ENCODE measurements at regions not wholly inside any gene's neighbourhood (a gene's known extent, or its start where the extent isn't known, plus 50 kb on each side); places are given as distances from the start of the nearest gene placed in this dataset.

DNA sequence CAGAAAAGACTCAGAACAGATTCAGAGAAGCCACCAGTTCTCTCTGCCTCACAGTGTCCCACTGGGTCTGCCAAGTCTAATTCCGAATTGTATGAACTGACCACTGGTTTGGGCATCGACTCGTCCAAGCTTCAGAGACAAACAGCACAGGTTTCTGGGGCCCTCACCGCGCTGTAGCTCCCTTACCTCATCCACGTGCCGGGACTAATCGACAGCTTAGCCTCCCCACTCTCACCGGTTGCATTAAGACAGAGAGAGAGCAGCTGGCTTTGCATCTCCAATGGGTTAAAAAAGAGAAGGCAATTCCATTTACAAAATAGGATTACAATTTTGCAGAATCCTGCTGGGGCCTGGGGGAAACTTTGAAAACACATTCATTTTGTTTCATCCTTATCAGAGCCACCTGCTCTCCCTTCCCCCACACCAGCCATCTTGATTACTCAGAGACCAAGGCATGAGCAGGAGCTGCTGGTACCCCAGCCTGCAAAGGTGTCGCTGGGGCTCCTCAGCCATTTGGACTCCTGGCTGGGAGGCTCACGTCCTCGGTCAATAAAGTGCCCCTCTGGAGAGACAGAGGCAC is 95.3 kb upstream of the RPL38 start:
- POLR2A ChIA-PET (ENCODE audit: low non-redundant PET), result no interaction called here
- H3K27ac ChIP-seq, result no peak overlapping the region
- DNase-seq (ENCODE audit: low spot score), result no peak
- CTCF ChIA-PET, result interaction anchor here (1.1 kb wide), 1 partner anchor 349 kb away, joined by 6 read pairs; no protein-coding TSS in a partner anchor
- TF ChIP-seq, protein P1, sequence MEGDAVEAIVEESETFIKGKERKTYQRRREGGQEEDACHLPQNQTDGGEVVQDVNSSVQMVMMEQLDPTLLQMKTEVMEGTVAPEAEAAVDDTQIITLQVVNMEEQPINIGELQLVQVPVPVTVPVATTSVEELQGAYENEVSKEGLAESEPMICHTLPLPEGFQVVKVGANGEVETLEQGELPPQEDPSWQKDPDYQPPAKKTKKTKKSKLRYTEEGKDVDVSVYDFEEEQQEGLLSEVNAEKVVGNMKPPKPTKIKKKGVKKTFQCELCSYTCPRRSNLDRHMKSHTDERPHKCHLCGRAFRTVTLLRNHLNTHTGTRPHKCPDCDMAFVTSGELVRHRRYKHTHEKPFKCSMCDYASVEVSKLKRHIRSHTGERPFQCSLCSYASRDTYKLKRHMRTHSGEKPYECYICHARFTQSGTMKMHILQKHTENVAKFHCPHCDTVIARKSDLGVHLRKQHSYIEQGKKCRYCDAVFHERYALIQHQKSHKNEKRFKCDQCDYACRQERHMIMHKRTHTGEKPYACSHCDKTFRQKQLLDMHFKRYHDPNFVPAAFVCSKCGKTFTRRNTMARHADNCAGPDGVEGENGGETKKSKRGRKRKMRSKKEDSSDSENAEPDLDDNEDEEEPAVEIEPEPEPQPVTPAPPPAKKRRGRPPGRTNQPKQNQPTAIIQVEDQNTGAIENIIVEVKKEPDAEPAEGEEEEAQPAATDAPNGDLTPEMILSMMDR (conservative IDR thresholded peaks at IDR 0.05; ENCODE audit: low read depth), result no peak

DNA sequence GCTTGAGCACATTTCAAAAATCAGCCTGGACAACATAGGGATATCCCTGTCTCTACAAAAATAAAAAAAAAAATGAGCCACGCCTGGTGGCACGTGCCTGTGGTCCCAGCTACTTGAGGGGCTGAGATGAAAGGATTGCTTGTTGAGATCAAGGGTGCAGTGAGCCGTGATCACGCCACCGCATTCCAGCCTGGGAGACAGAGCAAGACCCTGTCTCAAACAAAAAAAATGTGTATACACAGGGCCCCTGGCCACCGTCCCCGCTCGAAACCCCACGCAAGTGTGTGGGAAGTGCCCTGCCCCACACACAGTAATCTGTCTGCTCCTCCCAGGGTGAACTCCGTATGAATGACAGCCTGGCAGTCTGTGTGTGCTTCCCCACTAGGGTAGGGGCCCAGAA is 93.0 kb upstream of the RPL38 start:
- TF ChIP-seq, protein P1 (conservative IDR thresholded peaks at IDR 0.05; ENCODE audit: low read depth), result no peak
- no peak for DNase-seq (ENCODE audit: low spot score)
- no peak overlapping the region for H3K27ac ChIP-seq
- POLR2A ChIA-PET (ENCODE audit: low non-redundant PET), result no interaction called here
- CTCF ChIA-PET, result interaction anchor here (0.6 kb wide), 1 partner anchor 690 kb away, joined by 8 read pairs; no protein-coding TSS in a partner anchor

DNA sequence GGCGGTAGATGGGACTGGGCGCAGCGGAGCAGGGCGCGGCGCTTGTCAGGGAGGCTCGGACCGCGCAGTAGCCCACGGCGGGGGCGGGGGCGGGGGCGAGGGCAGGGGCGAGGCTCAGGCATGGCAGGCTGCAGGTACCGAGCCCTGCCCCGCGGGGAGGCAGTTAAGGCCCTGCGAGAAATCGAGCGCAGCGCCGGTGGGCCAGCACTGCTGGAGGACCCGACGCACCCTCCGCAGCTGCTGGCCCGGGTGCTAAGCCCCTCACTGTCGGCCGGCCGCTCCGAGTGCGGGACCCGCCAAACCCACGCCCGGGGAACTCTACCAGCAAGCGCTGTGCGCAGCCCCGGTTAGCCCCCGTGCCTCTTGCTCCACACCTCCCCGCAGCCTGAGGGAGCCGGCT is 90.2 kb upstream of the RPL38 start:
- POLR2A ChIA-PET (ENCODE audit: low non-redundant PET), result no interaction called here
- DNase-seq (ENCODE audit: low spot score), result no peak
- TF ChIP-seq, protein P1 (conservative IDR thresholded peaks at IDR 0.05; ENCODE audit: low read depth), result no peak
- no peak overlapping the region for H3K27ac ChIP-seq
- CTCF ChIA-PET, result no interaction called here

DNA sequence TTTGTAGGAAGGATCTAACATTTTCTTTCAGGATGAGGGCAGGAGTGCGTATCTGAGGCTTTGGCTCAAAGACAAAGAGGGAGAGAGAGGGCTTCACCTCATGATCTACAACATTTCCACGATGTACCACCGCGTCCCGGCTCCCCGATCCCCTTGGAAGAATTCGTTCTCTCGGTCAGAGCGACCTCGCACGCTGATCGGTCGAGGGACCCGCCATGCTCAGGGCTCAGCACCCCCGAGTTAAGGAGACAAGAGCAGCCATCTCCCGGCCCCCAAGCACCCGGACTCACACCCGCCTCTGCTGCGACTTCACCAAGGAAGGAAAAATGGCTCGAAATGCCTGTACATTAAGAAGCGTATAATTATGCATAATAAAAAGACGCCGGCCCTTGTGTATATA is 89.5 kb upstream of the RPL38 start:
- no peak for DNase-seq (ENCODE audit: low spot score)
- CTCF ChIA-PET, result no interaction called here
- no peak overlapping the region for H3K27ac ChIP-seq
- TF ChIP-seq, protein P1 (conservative IDR thresholded peaks at IDR 0.05; ENCODE audit: low read depth), result no peak
- POLR2A ChIA-PET (ENCODE audit: low non-redundant PET), result no interaction called here

DNA sequence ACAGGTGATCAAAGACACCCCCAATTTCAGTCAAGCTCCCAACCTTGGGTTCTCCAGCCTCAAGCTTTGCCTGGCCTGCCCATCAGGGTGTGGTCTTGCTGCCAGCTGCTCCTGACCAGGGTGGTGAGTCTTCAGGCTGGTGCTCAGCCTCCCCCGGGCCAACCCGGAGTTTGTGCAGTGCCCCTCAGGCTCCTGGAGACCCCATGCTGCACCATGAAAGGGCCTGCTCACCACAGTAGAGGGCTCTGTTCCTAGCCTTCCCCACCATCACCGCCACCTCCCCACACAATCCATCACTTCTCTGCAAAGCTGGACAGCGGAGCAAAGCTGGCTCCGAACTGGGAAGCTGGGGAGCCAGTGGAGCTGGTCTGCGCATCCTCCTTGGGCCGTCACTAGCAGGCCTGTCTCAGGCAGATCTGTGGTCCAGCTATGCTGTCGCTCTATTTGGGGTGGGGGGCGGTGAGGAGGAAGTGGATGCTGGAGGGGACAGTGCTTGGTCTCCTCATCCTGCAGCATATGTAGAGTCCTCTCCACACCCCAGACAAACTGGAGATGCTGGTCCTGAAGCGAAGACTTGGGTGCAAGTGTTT is 88.5 kb upstream of the RPL38 start:
- CTCF ChIA-PET, result interaction anchor here (0.6 to 0.7 kb wide), 3 partner anchors 8 to 57 kb away, joined by 3 to 4 read pairs (median 3); no protein-coding TSS in a partner anchor
- DNase-seq (ENCODE audit: low spot score), result no peak
- no peak overlapping the region for H3K27ac ChIP-seq
- TF ChIP-seq, protein P1 (conservative IDR thresholded peaks at IDR 0.05; ENCODE audit: low read depth), result no peak
- POLR2A ChIA-PET (ENCODE audit: low non-redundant PET), result no interaction called here

DNA sequence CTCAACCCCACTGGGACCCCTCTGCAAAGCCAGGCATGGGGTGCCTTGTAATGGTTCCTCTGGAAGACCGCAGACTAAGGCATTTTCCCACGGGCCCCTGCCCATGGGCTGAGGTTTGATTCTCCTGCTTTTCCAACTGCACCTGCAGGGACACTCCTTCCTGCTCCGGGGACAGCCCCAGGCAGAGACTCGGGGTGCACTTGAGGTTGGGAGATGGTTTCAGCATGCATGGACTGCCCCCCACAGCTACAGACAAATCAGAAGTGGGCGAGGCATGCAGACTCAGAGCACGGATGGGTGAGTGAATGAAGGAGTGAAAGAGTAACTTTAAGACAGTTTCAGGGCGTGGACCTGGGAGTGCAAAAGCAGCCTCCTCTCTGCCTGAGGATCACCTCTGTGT is 87.9 kb upstream of the RPL38 start:
- no peak overlapping the region for H3K27ac ChIP-seq
- TF ChIP-seq, protein P1 (conservative IDR thresholded peaks at IDR 0.05; ENCODE audit: low read depth), result no peak
- POLR2A ChIA-PET (ENCODE audit: low non-redundant PET), result no interaction called here
- DNase-seq (ENCODE audit: low spot score), result no peak
- CTCF ChIA-PET, result interaction anchor here (0.5 kb wide), 1 partner anchor 58 kb away, joined by 3 read pairs; no protein-coding TSS in a partner anchor
